ENCODE measurements at regions not wholly inside any gene's neighbourhood (a gene's known extent, or its start where the extent isn't known, plus 50 kb on each side); places are given as distances from the start of the nearest gene placed in this dataset.

- Histone ChIP-seq H3K4me1 (no peaks in the 10 kb centered on the region), H3K36me3 (ENCODE audit: control insufficient read depth, insufficient read depth, low read length) (no peaks in the 10 kb centered on the region), H3K9me3 (0 out of 2 replicates have a peak, but pooled peaks cover 3% of the 10 kb centered on the region), H3K4me3 (ENCODE audit: low read depth, low read length) (no peak overlapping the region), H3K27me3 (replicated peaks; ENCODE audit: control insufficient read depth, insufficient read depth, low read length) (no peaks in the 10 kb centered on the region)
- DNase-seq = no peak
- H3K27me3 Mint-ChIP-seq (ENCODE audit: insufficient read depth, unreplicated experiment) = peaks cover 3% of the 10 kb centered on the region
- H3K4me3 Mint-ChIP-seq (ENCODE audit: unreplicated experiment) = no peak overlapping the region
- BruUV-seq (replicated peaks) = no TSS peak
- POLR2A ChIA-PET = interaction anchor here (0.8 kb wide), 1 partner anchor 522 kb away, joined by 4 read pairs; no protein-coding TSS in a partner anchor
- no peak for TF ChIP-seq CTCF (IDR thresholded peaks at IDR 0.05; ENCODE audit: insufficient read depth in 1 of 2, low read depth in 1 of 2, low read length in 1 of 2, severe bottlenecking in 1 of 2, unreplicated experiment in 1 of 2)
- CTCF ChIA-PET = no interaction called here
- H3K4me1 Mint-ChIP-seq (ENCODE audit: low read depth, unreplicated experiment) = no peaks in the 10 kb centered on the region
- intact Hi-C loops (cut with micrococcal nuclease; ENCODE audit: unreplicated experiment) = no loop called here
- H3K36me3 Mint-ChIP-seq (ENCODE audit: insufficient read depth, unreplicated experiment) = no peaks in the 10 kb centered on the region
- H3K27ac Mint-ChIP-seq (ENCODE audit: unreplicated experiment) = no peak overlapping the region
- peaks cover 8% of the 10 kb centered on the region for H3K9me3 Mint-ChIP-seq (ENCODE audit: unreplicated experiment)
Measured at GRCh38 chr2:168357797-168358472, 98.1 kb upstream of the CERS6 start.

- Histone ChIP-seq H3K9me3 (no peaks in the 10 kb centered on the region), H3K4me3 (ENCODE audit: low read depth, low read length) (no peak overlapping the region), H3K36me3 (ENCODE audit: control insufficient read depth, insufficient read depth, low read length) (no peaks in the 10 kb centered on the region), H3K27me3 (replicated peaks; ENCODE audit: control insufficient read depth, insufficient read depth, low read length) (no peaks in the 10 kb centered on the region), H3K4me1 (no peaks in the 10 kb centered on the region)
- Mint-ChIP-seq H3K9me3 (ENCODE audit: unreplicated experiment) (no peaks in the 10 kb centered on the region), H3K36me3 (ENCODE audit: insufficient read depth, unreplicated experiment) (no peaks in the 10 kb centered on the region), H3K27me3 (ENCODE audit: insufficient read depth, unreplicated experiment) (peaks cover 3% of the 10 kb centered on the region), H3K4me1 (ENCODE audit: low read depth, unreplicated experiment) (no peaks in the 10 kb centered on the region), H3K27ac (ENCODE audit: unreplicated experiment) (no peak overlapping the region), H3K4me3 (ENCODE audit: unreplicated experiment) (no peak overlapping the region)
- ChIA-PET CTCF (no interaction called here), POLR2A (no interaction called here)
- BruUV-seq (replicated peaks) = no TSS peak
- intact Hi-C loops (cut with micrococcal nuclease; ENCODE audit: unreplicated experiment) = no loop called here
- TF ChIP-seq CTCF (IDR thresholded peaks at IDR 0.05; ENCODE audit: insufficient read depth in 1 of 2, low read depth in 1 of 2, low read length in 1 of 2, severe bottlenecking in 1 of 2, unreplicated experiment in 1 of 2) = no peak
- no peak for DNase-seq
Measured at GRCh38 chr2:168359082-168359481, 97.0 kb upstream of the CERS6 start.

GRCh38 chr2:168363347-168364092 lies 92.6 kb upstream of the CERS6 start:
- H3K9me3 ChIP-seq = no peaks in the 10 kb centered on the region
- Mint-ChIP-seq H3K36me3 (ENCODE audit: insufficient read depth, unreplicated experiment) (no peaks in the 10 kb centered on the region), H3K27me3 (ENCODE audit: insufficient read depth, unreplicated experiment) (no peaks in the 10 kb centered on the region), H3K4me3 (ENCODE audit: unreplicated experiment) (no peak overlapping the region), H3K9me3 (ENCODE audit: unreplicated experiment) (no peaks in the 10 kb centered on the region), H3K4me1 (ENCODE audit: low read depth, unreplicated experiment) (no peaks in the 10 kb centered on the region), H3K27ac (ENCODE audit: unreplicated experiment) (no peak overlapping the region)
- no TSS peak for BruUV-seq (replicated peaks)
- H3K4me1 ChIP-seq = no peaks in the 10 kb centered on the region
- no peak for DNase-seq
- ChIA-PET POLR2A (no interaction called here), CTCF (no interaction called here)
- intact Hi-C loops (cut with micrococcal nuclease; ENCODE audit: unreplicated experiment) = no loop called here
- H3K36me3 ChIP-seq (ENCODE audit: control insufficient read depth, insufficient read depth, low read length) = no peaks in the 10 kb centered on the region
- H3K4me3 ChIP-seq (ENCODE audit: low read depth, low read length) = no peak overlapping the region
- no peak for TF ChIP-seq CTCF (IDR thresholded peaks at IDR 0.05; ENCODE audit: insufficient read depth in 1 of 2, low read depth in 1 of 2, low read length in 1 of 2, severe bottlenecking in 1 of 2, unreplicated experiment in 1 of 2)
- no peaks in the 10 kb centered on the region for H3K27me3 ChIP-seq (replicated peaks; ENCODE audit: control insufficient read depth, insufficient read depth, low read length)

Data from Caco-2 (cell line).